ENCODE measurements at regions not wholly inside any gene's neighbourhood (a gene's known extent, or its start where the extent isn't known, plus 50 kb on each side); places are given as distances from the start of the nearest gene placed in this dataset.

DNA sequence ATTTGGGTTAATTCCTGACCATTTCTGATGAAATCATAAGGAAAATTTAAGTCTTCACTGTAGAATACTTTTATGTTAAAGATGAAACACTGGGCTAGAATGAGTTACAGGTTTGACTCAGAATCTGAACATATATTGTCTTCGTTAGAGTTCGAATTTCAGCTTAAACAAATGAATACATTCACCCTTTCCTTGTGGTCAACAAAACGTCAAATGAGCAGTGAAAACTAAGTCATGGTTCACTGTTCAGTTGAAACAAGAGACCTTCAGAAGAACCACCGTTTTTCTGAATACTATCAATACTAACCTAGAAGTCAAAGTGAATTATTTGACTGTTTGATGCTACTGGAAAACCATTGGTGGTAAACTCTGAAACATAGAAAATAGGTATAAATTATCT is 235.2 kb upstream of the ZWINT start:
- TF ChIP-seq CTCF (conservative IDR thresholded peaks at IDR 0.05; ENCODE audit: low read depth, low read length), result no peak
- no peak for DNase-seq (ENCODE audit: low read depth)
- H3K4me3 ChIP-seq (ENCODE audit: low read length), result no peak overlapping the region

GRCh38 chr10:56593120-56593519 is 232.1 kb upstream of the ZWINT start:
- no peak for DNase-seq (ENCODE audit: low read depth)
- TF ChIP-seq CTCF (conservative IDR thresholded peaks at IDR 0.05; ENCODE audit: low read depth, low read length), result no peak

DNA sequence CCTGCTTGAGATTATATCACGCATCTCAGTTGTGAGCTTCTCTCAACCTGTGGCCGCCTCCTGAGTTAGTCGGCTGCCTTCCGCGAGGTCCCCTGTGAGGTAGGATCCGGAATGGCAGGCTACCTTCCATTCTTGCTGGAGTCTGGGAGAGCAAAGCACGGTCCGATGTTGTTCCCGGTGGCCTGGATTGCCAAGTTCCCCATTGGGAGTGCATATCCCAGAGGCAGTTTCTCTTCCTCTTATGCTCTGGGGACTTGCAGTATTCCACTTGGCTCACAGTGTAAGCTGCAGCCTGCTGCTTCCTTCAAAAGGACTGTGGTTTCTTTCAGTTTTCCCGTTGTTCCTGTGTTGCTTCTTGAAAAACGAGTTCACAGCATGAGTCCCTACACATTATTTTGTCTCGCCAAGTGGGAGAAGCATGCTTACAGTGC is 225.4 kb upstream of the ZWINT start:
- DNase-seq (ENCODE audit: low read depth), result no peak
- no peak overlapping the region for H3K4me3 ChIP-seq (ENCODE audit: low read length)

More at GRCh38 chr10:56593120-56593519, 232.1 kb upstream of the ZWINT start:
- no peak overlapping the region for H3K4me3 ChIP-seq (ENCODE audit: low read length)

DNA sequence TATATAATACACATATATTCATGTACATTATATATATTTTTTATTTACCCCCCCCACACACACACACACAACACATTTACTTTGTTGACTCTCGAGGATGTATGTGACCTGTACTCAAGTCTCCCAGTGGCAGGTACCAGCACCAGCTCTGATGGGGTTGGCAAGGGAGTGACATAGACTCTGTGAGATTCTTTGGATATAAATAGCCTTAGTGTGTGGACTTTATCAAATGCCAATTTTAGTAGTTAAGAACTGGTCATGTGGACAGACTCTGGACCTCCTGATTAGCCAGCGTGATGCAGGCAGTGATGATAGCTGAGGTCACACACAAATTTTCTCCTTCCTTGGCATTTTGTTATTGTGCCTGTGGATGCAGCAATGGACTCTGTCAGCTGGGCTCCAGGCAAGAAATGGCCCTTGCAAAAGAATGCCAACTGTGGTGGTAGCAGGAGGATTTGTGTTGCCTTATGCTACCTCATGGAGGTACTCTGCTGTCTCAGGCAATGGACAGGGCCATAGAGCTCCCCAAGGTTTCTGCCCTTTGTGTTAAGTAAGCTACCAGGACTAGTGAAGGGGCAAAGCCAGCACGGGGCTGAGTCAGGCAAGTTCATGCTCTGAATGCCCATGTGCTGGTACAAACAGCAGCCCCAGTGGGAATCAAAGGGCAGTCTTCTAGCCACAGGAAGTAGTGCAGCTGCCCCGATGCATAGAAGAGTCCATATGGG is 224.6 kb upstream of the ZWINT start:
- no peak for TF ChIP-seq CTCF (conservative IDR thresholded peaks at IDR 0.05; ENCODE audit: low read depth, low read length)
- no peak for DNase-seq (ENCODE audit: low read depth)

More for the DNA sequence above, 225.4 kb upstream of the ZWINT start:
- no peak for TF ChIP-seq CTCF (conservative IDR thresholded peaks at IDR 0.05; ENCODE audit: low read depth, low read length)

GRCh38 chr10:56583316-56583715 is 222.3 kb upstream of the ZWINT start:
- no peak overlapping the region for H3K4me3 ChIP-seq (ENCODE audit: low read length)
- no peak for TF ChIP-seq CTCF (conservative IDR thresholded peaks at IDR 0.05; ENCODE audit: low read depth, low read length)
- no peak for DNase-seq (ENCODE audit: low read depth)

More for the DNA sequence above, 224.6 kb upstream of the ZWINT start:
- no peak overlapping the region for H3K4me3 ChIP-seq (ENCODE audit: low read length)

GRCh38 chr10:56567580-56567979 is 206.5 kb upstream of the ZWINT start:
- no peak for DNase-seq (ENCODE audit: low read depth)
- no peak overlapping the region for H3K4me3 ChIP-seq (ENCODE audit: low read length)
- no peak for TF ChIP-seq CTCF (conservative IDR thresholded peaks at IDR 0.05; ENCODE audit: low read depth, low read length)

DNA sequence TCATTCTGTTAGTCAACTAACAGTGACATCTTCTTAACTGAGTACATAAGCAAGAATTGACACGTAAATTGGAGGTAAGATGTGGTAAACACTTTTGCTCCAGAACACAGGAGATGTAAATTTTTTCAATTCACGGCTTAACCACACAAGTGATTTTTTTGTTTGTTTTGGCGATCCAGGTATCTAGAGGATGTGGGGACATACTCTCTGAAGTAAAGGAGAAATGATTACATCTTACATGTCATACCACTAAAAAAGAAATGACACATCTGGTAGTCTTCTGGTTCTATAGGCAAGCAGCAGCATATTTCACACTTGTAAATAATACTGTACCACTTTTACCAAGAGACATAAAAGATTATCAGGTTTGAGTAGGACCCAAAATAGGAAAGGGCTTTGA is 200.3 kb upstream of the ZWINT start:
- no peak for TF ChIP-seq CTCF (conservative IDR thresholded peaks at IDR 0.05; ENCODE audit: low read depth, low read length)
- H3K4me3 ChIP-seq (ENCODE audit: low read length), result no peak overlapping the region
- no peak for DNase-seq (ENCODE audit: low read depth)
